Lower leg skin (tissue), 3 donors: ENCODE measurements at regions not wholly inside any gene's neighbourhood (a gene's known extent, or its start where the extent isn't known, plus 50 kb on each side); places are given as distances from the start of the nearest gene placed in this dataset.

Experiments
- POLR2A ChIP-seq, 2 donors: fragments of 450-650 bp; IDR thresholded peaks; one replicate each; pipeline ENCODE4 v1.6.1; 2016 to 2017; ENCODE audit warnings: antibody characterized with exemption in 2 of 2, mild to moderate bottlenecking in 1 of 2, moderate library complexity in 1 of 2
- TF ChIP-seq, protein P1 (sequence below), 3 donors: fragments of 450-650 bp; IDR thresholded peaks; one replicate each; pipeline ENCODE4 v1.5.1; 2016; ENCODE audit warnings: antibody characterized with exemption in 3 of 3, mild to moderate bottlenecking in 3 of 3, moderate library complexity in 2 of 3

DNA sequence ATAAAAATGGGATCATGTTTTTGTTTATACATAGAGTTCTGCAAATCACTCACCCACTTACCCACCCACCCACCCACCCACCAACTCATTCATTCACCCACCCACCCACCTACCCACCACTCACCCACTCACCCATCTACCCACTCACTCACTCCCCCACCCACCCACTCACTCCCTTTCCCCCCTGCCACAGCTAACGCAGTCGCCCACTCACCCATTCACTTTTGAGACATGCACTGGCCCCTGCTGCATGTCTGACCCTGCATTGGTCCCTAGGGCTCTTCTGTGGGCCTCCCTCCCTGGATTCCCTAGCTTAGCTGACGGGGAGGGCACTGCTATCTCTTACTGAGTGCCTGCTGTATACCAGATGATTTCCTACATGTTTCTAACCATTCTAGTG lies 100.4 kb upstream of the CSF3R start:
- no peak for TF ChIP-seq POLR2A (IDR thresholded peaks at IDR 0.05)
- TF ChIP-seq, protein P1, sequence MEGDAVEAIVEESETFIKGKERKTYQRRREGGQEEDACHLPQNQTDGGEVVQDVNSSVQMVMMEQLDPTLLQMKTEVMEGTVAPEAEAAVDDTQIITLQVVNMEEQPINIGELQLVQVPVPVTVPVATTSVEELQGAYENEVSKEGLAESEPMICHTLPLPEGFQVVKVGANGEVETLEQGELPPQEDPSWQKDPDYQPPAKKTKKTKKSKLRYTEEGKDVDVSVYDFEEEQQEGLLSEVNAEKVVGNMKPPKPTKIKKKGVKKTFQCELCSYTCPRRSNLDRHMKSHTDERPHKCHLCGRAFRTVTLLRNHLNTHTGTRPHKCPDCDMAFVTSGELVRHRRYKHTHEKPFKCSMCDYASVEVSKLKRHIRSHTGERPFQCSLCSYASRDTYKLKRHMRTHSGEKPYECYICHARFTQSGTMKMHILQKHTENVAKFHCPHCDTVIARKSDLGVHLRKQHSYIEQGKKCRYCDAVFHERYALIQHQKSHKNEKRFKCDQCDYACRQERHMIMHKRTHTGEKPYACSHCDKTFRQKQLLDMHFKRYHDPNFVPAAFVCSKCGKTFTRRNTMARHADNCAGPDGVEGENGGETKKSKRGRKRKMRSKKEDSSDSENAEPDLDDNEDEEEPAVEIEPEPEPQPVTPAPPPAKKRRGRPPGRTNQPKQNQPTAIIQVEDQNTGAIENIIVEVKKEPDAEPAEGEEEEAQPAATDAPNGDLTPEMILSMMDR (IDR thresholded peaks at IDR 0.05) = no peak
